ENCODE measurements at regions not wholly inside any gene's neighbourhood (a gene's known extent, or its start where the extent isn't known, plus 50 kb on each side); places are given as distances from the start of the nearest gene placed in this dataset.
"Not testable (repeated sequence)": the region's sequence is repeated elsewhere in the genome, so short reads cannot be mapped to it uniquely, and the experiment has no call there.

- Mint-ChIP-seq H3K9me3 (no peaks in the 10 kb centered on the region), H3K36me3 (no peaks in the 10 kb centered on the region), H3K27ac (no peak overlapping the region)
- DNase-seq (ENCODE audit: low spot score in 2 of 2) (no peak), ATAC-seq (no peak)
Observed at GRCh38 chr1:229167318-229167717, 103.6 kb upstream of the RAB4A start.

GRCh38 chr1:229169399-229169798 is 101.5 kb upstream of the RAB4A start:
- Mint-ChIP-seq H3K36me3 (no peaks in the 10 kb centered on the region), H3K9me3 (no peaks in the 10 kb centered on the region), H3K27ac (no peak overlapping the region)
- DNase-seq (ENCODE audit: low spot score in 2 of 2) (no peak), ATAC-seq (no peak)

GRCh38 chr1:229170274-229170673 is 100.6 kb upstream of the RAB4A start:
- no peak overlapping the region for H3K27ac Mint-ChIP-seq
- DNase-seq (ENCODE audit: low spot score in 2 of 2) (no peak), ATAC-seq (no peak)
- no peaks in the 10 kb centered on the region for H3K9me3 Mint-ChIP-seq
- no peaks in the 10 kb centered on the region for H3K36me3 Mint-ChIP-seq

- Mint-ChIP-seq H3K27ac (no peak overlapping the region), H3K9me3 (no peaks in the 10 kb centered on the region), H3K36me3 (no peaks in the 10 kb centered on the region)
- ATAC-seq = no peak
- DNase-seq (ENCODE audit: low spot score in 2 of 2) = no peak
Observed at GRCh38 chr1:229170778-229171505, 100.0 kb upstream of the RAB4A start.

- Mint-ChIP-seq H3K9me3 (no peaks in the 10 kb centered on the region), H3K36me3 (no peaks in the 10 kb centered on the region), H3K27ac (no peak overlapping the region)
- ATAC-seq = no peak
- no peak for DNase-seq (ENCODE audit: low spot score in 2 of 2)
Observed at GRCh38 chr1:229171934-229172333, 99.0 kb upstream of the RAB4A start.

GRCh38 chr1:229173491-229174476 is 97.1 kb upstream of the RAB4A start:
- not testable (repeated sequence) for DNase-seq (ENCODE audit: low spot score in 2 of 2); H3K9me3 Mint-ChIP-seq; H3K36me3 Mint-ChIP-seq; H3K27ac Mint-ChIP-seq; ATAC-seq

- not testable (repeated sequence) for H3K36me3 Mint-ChIP-seq; H3K9me3 Mint-ChIP-seq; DNase-seq (ENCODE audit: low spot score in 2 of 2); ATAC-seq
- H3K27ac Mint-ChIP-seq = peak overlapping the region in 1 of 2 donors; percentile 6
Observed at GRCh38 chr1:229175297-229175696, 95.6 kb upstream of the RAB4A start.

- not testable (repeated sequence) for ATAC-seq
Observed at GRCh38 chr1:229176457-229176856, 94.5 kb upstream of the RAB4A start.

GRCh38 chr1:229180161-229180560 is 90.8 kb upstream of the RAB4A start:
- Mint-ChIP-seq H3K27ac (no peak overlapping the region), H3K9me3 (no peaks in the 10 kb centered on the region), H3K36me3 (no peaks in the 10 kb centered on the region)
- DNase-seq (ENCODE audit: low spot score in 2 of 2) (no peak), ATAC-seq (no peak)

More at GRCh38 chr1:229176457-229176856, 94.5 kb upstream of the RAB4A start:
- not testable (repeated sequence) for H3K36me3 Mint-ChIP-seq; H3K9me3 Mint-ChIP-seq; H3K27ac Mint-ChIP-seq; DNase-seq (ENCODE audit: low spot score in 2 of 2)

GRCh38 chr1:229181419-229181818 is 89.5 kb upstream of the RAB4A start:
- ATAC-seq = no peak

GRCh38 chr1:229183588-229183987 is 87.3 kb upstream of the RAB4A start:
- Mint-ChIP-seq H3K9me3 (no peaks in the 10 kb centered on the region), H3K27ac (no peak overlapping the region), H3K36me3 (no peaks in the 10 kb centered on the region)
- DNase-seq (ENCODE audit: low spot score in 2 of 2) = no peak
- ATAC-seq = no peak

More at GRCh38 chr1:229181419-229181818, 89.5 kb upstream of the RAB4A start:
- DNase-seq (ENCODE audit: low spot score in 2 of 2) = no peak
- Mint-ChIP-seq H3K9me3 (no peaks in the 10 kb centered on the region), H3K27ac (no peak overlapping the region), H3K36me3 (no peaks in the 10 kb centered on the region)

- DNase-seq (ENCODE audit: low spot score in 2 of 2) (no peak), ATAC-seq (no peak)
- H3K36me3 Mint-ChIP-seq = no peaks in the 10 kb centered on the region
- H3K9me3 Mint-ChIP-seq = no peaks in the 10 kb centered on the region
- no peak overlapping the region for H3K27ac Mint-ChIP-seq
Observed at GRCh38 chr1:229184066-229184465, 86.8 kb upstream of the RAB4A start.

- Mint-ChIP-seq H3K27ac (peak overlapping the region in 1 of 2 donors; percentile 45), H3K36me3 (no peaks in the 10 kb centered on the region), H3K9me3 (no peaks in the 10 kb centered on the region)
- DNase-seq (ENCODE audit: low spot score in 2 of 2) (no peak), ATAC-seq (no peak)
Observed at GRCh38 chr1:229185963-229186362, 84.9 kb upstream of the RAB4A start.

GRCh38 chr1:229186373-229187056 is 84.4 kb upstream of the RAB4A start:
- DNase-seq (ENCODE audit: low spot score in 2 of 2) (peak in 1 of 2 donors; percentile 22), ATAC-seq (peak; percentile 88 to 97)
- H3K36me3 Mint-ChIP-seq = no peaks in the 10 kb centered on the region
- no peaks in the 10 kb centered on the region for H3K9me3 Mint-ChIP-seq
- H3K27ac Mint-ChIP-seq = peak overlapping the region; percentile 0 to 45

GRCh38 chr1:229190057-229190575 is 80.8 kb upstream of the RAB4A start:
- H3K9me3 Mint-ChIP-seq = no peaks in the 10 kb centered on the region
- H3K27ac Mint-ChIP-seq = no peak overlapping the region
- no peaks in the 10 kb centered on the region for H3K36me3 Mint-ChIP-seq
- ATAC-seq (no peak), DNase-seq (ENCODE audit: low spot score in 2 of 2) (no peak)

- no peaks in the 10 kb centered on the region for H3K36me3 Mint-ChIP-seq
- ATAC-seq = no peak
- no peak for DNase-seq (ENCODE audit: low spot score in 2 of 2)
- no peak overlapping the region for H3K27ac Mint-ChIP-seq
- H3K9me3 Mint-ChIP-seq = no peaks in the 10 kb centered on the region
Observed at GRCh38 chr1:229191066-229191674, 79.7 kb upstream of the RAB4A start.

Measured in activated naive CD4-positive, alpha-beta T cell treated with anti-CD3 and anti-CD28 coated beads, Interleukin-2, amount 50 U/mL, for 72 hours (primary cell).